GM18520 (cell line): ENCODE measurements at regions not wholly inside any gene's neighbourhood (a gene's known extent, or its start where the extent isn't known, plus 50 kb on each side); places are given as distances from the start of the nearest gene placed in this dataset.
"Not testable (repeated sequence)": the region's sequence is repeated elsewhere in the genome, so short reads cannot be mapped to it uniquely, and the experiment has no call there.

Experiments
- ATAC-seq: cut with Tn5 transposase; IDR thresholded peaks from one replicate; pipeline ENCODE4 v1.9.1; 2021; ENCODE audit not compliant: unreplicated experiment

GRCh38 chr18:76307293-76307690 is 187.8 kb downstream of the ZNF516 start:
- ATAC-seq, result no peak

DNA sequence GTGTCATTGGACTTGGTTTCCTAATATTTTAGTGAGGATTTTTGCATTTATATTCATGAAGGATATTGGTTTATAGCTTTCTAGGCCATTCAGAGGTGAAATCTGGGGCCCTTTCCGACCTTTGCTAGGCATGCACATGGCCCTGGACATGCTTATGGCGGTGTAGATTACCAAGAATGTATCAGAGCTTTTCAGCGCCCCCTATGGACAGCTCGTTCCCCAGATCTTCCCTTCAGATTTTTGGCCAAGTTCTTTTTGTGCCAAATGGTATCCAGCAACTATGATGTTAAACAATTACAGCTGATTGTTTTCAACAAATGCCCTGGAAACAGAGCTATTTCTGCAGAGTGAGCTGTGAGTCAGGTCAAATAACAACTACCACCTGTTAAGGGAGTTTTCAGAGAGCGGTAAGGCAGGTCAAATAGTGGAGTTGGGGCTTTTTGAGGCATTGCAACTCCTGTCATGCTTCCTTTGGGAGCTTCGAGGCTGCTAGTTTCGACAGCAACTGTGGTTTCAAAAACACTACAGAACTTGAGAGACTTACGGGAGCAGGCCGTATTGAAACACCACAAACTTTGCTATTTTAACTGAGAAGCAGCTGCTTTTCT is 188.3 kb downstream of the ZNF516 start:
- no peak for ATAC-seq

- no peak for ATAC-seq
Observed at GRCh38 chr18:76285866-76286265, 209.2 kb downstream of the ZNF516 start.

DNA sequence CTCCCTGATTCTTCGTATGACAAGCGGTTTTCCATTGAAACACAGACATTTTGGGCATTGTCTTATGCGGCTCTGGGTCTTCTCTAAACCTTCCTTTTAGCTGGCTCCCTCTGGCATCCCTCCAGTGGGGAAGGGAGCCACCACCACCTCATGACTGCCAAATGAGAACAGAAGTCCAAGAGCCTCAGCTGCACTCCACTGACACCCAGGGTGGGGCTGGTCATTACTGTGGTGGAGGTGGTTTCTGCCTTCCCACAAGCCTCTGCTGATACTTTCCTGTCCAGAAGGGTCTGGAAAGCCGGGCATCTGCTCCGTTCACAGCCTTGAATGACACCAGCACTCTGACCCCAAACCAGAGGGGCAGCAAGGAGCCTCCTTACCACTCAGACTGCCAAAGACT is 213.5 kb downstream of the ZNF516 start:
- ATAC-seq, result no peak

GRCh38 chr18:76277801-76278200 is 217.2 kb downstream of the ZNF516 start:
- ATAC-seq, result no peak

DNA sequence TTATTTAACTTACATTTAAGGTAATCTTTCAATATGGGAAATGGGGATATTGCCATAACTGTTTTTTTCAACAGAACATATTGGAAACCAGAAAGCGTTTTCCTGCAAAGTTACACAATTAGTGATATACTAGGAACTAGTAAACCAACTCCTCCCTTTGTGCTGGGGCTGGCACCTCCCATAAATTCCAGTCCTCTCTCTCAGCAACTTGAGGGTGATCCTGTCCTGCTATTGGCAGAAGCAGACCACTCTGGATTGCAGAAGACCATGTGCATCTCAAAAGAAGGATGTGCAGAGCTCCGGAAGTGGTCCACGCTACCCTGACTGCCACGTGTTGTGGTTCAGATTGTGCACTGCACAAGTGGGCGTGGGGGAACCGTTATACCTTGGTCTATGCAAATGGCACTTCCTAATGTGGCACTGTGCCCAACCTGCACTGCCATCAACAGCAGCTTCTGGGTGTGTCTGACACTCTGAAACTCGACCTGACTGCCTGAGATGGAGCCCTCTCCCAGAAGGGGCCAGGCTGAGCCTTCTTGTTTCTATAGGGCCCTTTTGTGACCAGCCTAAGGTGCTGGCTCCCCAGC is 219.2 kb downstream of the ZNF516 start:
- ATAC-seq, result no peak

DNA sequence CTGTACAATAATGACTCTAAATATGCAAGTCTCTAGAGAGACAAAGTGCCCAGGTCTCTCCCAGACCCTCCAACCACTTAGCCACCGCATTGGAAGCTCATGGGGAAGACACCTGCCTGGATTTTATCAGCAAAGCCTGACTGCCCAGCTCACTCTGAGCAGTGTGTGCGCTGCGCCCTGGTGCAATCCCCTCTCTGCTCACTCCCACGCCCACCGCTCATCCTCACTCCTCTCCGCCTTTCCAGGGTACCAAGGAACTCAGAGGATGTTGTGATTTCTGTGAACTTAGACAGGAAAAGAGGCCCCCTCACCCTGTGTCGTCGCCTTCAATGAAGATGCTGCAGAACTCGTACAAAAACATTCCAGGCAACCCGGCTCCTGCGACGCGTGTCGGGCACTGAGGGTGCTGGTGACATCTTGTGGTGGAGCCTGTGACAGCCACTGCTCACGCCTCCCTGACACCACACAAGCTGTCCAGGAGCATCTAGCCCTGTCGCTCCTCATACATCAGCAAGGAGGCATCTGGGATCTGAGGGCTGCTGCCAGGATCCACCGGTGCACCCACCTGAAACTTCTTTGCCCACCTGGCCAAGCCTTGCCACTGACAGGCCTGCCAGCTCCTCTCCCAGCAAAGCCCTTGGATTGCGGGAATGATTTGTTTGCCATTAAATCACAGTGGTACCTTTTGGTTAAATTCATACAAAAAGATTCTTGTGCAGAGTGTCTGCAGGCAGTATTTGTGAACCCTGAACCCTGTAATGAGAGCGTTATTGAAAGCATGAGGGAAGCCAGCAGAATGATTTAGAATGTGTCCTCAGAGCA is 220.4 kb downstream of the ZNF516 start:
- ATAC-seq, result no peak

DNA sequence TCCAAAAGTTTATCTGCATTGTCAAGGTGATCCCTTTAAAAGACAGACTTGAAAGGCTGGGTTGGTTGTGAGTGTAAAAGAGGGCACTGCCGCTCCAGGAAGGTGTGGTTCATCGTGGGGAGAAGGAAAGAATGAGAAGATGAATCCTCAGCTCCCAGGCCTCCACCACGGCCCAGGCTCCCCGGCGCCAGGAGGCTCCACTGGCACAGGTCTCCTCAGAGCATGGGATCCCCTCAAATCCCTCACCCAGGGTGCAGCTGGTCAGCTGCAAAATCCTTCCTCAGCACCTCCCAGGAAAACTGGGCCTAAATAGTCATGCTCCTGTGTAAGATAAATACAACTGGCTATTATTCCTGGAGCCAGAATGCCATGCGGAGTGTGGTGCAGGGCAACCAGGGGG is 221.1 kb downstream of the ZNF516 start:
- ATAC-seq, result no peak

- ATAC-seq, result no peak
Observed at GRCh38 chr18:76273036-76273545, 222.0 kb downstream of the ZNF516 start.

- not testable (repeated sequence) for ATAC-seq
Observed at GRCh38 chr18:76267423-76267822, 227.6 kb downstream of the ZNF516 start.

DNA sequence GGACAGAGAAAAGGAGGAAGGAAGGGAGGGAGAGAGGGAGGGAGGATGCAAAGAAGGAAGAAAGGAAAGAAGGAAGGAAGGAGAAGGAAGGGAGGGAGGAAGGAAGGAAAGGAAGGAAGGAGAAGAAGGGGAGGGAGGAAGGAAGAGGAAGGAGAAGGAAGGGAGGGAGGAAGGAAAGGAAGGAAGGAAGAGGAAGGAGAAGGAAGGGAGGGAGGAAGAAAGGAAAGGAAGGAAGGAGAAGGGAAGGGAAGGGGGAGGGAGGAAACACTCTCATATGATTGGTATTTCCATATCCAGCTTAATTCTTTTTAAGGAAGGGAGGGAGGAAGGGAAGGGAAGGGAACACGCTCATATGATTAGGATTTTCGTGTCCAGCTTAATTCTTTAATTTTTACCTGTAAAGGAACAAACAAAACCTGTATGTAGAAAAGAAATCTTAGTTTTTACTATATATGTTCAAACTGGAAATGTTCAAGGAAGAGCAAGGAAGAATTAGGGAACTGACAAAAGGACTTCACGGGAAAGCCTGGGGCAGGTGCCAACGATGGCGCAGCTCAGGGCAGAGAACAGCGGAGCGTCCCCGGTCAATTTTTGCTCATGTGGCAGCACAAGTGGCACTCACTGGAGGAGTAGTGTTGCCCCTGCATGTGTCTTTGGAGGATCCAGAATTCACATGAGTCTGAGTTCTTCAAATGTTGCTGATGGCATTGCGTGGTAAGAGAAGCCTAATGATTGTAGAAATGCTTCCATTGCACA is 228.6 kb downstream of the ZNF516 start:
- ATAC-seq, result no peak

DNA sequence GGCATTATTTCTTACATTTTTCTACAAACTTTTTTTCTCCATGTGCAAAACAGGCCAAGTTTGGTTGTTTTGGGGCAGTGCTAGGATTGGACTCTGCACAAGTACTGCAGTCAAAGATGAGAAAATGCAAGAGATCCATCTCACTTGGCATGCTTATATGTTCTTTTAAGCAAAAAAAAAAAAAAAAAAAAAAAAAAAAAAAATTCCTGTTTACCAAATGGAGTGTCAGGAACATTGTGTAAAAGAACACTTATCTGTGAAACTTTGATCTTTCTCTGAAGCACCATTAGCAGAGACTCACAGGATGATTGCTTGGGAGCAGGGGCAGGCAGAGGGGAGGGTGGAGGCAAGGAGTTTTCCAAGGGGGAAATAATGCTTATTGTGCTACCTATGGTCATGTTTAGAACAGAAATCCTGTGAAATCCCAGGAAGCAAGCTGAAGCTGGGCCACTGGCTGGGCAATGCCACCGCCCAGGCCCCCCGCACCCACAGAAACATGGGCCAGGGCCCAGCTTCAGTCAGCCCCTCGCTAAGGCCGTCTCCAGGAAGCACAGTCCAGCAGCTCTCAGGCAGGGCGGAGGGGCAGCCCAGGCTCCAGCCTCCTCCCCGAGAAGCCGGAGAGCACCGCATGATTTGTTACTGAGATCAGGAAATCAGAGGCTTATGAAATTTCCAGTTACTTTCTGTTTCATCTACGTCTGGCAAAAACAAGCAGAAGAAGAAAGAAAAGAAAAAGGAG is 229.4 kb downstream of the ZNF516 start:
- ATAC-seq, result no peak

DNA sequence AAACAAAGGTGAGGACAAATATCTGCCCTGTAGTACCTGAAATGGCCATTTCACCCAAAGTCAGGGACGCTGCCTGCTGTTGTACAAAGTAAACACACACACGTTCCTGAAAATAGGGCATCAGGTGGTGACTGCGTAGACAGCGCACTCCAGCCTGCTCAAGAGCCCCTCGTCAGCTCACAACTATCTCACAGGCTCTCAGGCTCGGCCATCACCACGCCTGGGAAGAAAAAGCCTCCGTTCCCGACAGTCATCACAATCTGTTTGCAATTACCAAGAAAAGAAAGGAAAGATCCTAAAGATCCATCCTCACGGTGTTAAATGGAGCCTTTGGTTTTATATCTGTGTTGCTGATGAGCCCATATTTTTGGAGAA is 230.2 kb downstream of the ZNF516 start:
- no peak for ATAC-seq

DNA sequence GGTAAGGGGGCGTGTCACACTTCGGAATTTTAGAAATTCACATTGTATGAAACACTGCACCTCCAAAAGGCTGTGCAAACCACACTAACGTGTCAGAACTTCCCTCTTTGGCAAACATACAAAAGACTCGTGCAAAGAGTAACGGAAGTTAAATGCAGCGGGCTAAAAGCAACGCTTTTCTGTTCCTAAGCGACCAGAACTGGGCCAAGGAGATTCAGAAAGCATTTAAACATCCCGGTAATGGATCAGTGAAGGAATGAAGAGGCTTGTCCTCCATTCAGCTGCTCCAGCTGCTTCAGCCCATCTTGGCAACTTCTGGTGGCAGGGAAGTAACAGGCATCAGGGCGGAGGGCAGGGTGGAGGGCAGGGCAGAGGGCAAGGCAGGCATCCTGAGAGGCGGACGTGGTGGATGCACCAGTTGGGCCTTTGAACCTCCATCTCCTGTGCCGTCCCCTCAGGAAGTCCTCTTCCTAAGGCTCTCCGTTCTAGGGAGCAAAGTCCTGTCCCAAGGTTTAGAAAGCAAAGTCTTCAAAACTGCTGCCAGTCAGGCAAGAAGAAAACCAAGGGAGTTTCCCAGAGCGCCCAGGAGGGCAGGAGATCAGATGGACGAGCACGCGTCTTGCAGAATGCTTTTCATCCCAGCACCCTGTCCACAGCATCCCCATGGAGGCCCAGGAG is 230.7 kb downstream of the ZNF516 start:
- ATAC-seq, result no peak

- ATAC-seq, result no peak
Observed at GRCh38 chr18:76263046-76264005, 231.7 kb downstream of the ZNF516 start.

- ATAC-seq, result no peak
Observed at GRCh38 chr18:76260941-76261472, 234.0 kb downstream of the ZNF516 start.

- no peak for ATAC-seq
Observed at GRCh38 chr18:76259711-76260110, 235.3 kb downstream of the ZNF516 start.

- ATAC-seq, result no peak
Observed at GRCh38 chr18:76259096-76259495, 235.9 kb downstream of the ZNF516 start.

DNA sequence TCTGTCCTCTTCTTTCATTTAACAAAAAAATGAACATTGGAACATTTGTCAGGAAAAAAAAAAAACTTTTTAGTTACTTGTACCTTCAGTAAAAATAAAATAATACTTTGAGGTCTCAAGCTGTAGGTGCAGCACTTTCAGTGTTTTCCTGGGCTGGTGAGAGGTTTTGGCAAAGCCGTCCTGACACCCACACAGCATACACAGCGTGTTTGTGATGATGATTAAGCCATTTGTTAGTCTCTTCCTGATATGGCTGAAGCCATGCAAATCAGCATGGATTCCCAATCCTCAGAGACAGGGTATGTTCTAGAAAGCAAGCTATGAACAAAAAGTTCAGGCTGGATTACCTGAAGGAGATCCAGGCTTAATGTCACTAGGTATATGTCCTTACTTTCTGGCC is 236.8 kb downstream of the ZNF516 start:
- no peak for ATAC-seq
